MM.1S (cell line): ENCODE measurements at regions not wholly inside any gene's neighbourhood (a gene's known extent, or its start where the extent isn't known, plus 50 kb on each side); places are given as distances from the start of the nearest gene placed in this dataset.

Source experiments
- EZH2 ChIP-seq: fragments of 300-600 bp; sonication (generic); optimal IDR thresholded peaks from 2 replicates; pipeline ENCODE3; 2017; ENCODE audit warnings: low read depth, mild to moderate bottlenecking, antibody characterized with exemption, low read length, mixed read lengths
- TF ChIP-seq, protein P1 (sequence below): fragments of 300-600 bp; sonication (generic); IDR thresholded peaks from 2 replicates; pipeline ENCODE4 v1.5.1; 2016; ENCODE audit warnings: antibody characterized with exemption, low read length, mixed read lengths

- TF ChIP-seq, protein P1, sequence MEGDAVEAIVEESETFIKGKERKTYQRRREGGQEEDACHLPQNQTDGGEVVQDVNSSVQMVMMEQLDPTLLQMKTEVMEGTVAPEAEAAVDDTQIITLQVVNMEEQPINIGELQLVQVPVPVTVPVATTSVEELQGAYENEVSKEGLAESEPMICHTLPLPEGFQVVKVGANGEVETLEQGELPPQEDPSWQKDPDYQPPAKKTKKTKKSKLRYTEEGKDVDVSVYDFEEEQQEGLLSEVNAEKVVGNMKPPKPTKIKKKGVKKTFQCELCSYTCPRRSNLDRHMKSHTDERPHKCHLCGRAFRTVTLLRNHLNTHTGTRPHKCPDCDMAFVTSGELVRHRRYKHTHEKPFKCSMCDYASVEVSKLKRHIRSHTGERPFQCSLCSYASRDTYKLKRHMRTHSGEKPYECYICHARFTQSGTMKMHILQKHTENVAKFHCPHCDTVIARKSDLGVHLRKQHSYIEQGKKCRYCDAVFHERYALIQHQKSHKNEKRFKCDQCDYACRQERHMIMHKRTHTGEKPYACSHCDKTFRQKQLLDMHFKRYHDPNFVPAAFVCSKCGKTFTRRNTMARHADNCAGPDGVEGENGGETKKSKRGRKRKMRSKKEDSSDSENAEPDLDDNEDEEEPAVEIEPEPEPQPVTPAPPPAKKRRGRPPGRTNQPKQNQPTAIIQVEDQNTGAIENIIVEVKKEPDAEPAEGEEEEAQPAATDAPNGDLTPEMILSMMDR = no peak
- TF ChIP-seq EZH2 = no peak
Measured at GRCh38 chr7:125399408-125399807, 469.8 kb upstream of the POT1 start.
